Suppressor macrophage (primary cell): ENCODE measurements at regions not wholly inside any gene's neighbourhood (a gene's known extent, or its start where the extent isn't known, plus 50 kb on each side); places are given as distances from the start of the nearest gene placed in this dataset.

Source experiments
- DNase-seq, 4 experiments: peaks; one replicate each; pipeline ENCODE4 v3.0.0-alpha.2; 2020 to 2022

DNA sequence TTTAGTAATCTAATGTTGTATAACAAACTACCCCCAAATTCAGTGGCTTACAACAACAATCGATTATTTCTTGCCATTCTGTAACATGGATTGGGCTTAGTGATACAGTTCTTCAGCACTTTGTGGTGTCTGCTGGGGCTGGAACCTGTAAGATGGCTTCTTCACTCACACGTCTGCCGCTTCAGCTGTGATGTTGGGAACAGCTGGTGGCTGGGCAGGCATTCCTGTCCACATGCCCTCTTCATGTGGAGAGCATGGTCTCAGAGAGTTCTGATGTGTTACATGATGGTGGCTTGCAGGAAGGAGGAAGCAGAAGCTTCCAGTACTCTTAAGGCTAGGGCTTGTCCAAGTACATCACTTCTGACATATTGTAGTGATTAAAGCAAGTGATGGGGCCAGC, 276.9 kb downstream of the PTBP2 start:
- no peak for DNase-seq

DNA sequence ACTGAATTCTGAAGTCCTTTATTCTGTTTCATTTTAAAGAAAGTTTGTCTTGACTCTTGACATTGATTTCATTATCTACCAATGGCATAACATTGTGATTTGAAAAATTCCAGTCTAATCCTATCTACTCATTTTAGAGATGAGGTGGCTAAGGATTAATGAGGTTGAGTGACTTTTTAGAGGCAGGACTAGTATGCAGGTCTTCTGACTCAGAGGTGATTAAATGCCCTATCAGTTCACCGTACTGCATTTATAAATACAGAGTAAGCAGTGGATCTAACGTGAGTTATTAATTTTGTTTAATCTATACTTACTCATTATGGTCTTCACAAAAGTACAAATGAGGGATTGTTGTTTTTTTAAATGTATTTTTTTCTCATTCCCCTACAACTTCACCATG, 277.6 kb downstream of the PTBP2 start:
- no peak for DNase-seq

DNA sequence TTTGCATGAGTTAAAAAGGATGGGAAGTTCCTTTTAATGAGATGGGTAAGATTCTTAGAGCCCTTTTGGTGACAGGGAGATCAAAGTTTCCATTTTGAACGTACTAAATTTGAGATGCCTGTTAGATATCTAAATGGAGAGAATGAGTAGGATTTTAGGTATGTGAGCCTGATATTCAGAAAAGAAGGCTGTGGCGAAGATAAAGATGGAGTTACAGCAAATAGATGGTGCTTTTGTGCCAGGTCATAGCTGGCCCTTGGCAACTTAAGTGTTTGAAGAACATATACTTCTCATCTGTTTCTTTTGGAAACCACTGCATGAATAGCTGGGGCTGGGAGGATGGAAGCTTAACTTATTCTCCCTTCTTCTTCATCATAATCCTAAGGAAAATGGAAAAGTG, 282.5 kb downstream of the PTBP2 start:
- no peak for DNase-seq

DNA sequence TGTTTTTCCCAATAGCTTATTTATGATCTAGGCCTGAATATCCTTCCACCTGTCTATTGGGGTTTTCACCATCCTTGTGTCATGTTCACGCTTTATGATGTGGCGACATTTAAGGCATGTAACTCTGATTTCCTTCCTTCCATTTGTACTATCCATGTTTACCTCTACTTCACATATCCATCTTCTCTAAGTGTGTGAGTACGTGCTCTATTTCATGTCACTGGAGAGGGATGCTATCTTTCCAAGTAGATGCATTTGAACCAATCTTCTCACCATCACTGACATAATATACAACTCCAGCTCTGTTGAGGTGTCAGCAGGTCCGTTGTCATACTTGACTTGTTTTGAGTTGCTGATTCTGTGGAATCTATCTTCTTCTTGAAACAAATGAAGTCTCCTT, 283.2 kb downstream of the PTBP2 start:
- no peak for DNase-seq

DNA sequence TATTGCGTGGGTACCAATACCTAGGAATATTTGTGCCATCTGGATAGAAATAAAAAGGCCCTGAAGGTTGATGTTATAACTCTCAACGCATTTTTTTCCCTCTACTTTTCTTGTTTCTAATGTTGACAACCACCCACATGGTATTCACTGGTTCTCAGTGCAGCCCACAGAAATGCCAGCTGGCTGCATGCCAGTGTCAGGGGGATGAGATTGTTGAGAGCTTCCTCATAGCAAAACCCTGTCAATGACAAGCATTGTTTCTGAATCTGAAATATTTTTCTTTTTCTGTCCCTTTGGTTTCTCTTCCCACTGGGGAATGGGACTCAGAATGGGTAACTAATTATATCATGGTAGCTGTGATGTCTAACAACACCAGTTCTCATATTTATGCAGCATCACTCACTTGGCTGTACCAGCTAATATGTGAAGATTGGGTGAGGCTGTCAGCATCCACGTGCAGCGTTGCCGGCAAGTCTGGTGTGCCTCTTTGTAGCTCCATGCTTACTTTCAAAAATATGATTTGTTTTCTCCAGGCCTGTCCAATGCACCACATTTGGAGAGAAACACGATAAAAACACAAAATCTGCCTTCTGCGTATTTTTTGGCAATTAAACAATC, 284.6 kb downstream of the PTBP2 start:
- peak in 3 of 4 experiments; percentile 1 to 8 (median 5) for DNase-seq

DNA sequence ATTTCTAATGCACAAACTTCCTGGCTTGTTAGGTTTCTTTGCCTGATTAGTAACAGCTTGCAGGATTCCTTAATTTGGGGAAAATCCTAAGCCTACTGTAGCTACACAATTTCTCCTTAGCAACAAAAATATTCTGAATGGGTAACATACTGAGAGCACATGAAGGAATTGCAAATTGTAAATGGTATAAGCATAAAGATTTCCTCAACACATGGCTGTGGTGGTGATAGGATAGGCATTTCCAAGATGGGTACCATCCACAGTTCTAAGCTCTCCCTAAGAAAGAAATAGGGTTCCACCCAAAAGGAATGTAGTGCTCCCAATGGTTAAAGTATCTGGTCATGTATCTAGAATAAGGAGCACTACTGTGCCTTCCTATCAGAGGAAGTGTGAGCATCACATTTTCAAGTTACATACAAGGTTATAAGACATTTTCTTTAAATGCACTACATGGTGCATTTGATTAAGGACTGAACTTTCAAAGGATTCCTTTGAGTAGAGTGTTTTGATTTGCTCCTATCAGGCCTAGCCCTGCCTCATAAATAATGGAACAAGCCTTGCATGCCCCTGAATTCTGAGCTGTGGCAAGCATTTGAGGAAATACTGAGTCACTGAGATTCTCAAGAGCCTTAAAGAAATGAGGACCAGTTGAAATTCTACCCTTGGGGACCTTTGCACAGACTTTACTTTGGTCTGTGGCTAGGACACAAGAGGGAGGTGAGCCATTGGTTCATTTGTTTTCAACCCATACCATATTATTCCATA, 286.4 kb downstream of the PTBP2 start:
- no peak for DNase-seq

DNA sequence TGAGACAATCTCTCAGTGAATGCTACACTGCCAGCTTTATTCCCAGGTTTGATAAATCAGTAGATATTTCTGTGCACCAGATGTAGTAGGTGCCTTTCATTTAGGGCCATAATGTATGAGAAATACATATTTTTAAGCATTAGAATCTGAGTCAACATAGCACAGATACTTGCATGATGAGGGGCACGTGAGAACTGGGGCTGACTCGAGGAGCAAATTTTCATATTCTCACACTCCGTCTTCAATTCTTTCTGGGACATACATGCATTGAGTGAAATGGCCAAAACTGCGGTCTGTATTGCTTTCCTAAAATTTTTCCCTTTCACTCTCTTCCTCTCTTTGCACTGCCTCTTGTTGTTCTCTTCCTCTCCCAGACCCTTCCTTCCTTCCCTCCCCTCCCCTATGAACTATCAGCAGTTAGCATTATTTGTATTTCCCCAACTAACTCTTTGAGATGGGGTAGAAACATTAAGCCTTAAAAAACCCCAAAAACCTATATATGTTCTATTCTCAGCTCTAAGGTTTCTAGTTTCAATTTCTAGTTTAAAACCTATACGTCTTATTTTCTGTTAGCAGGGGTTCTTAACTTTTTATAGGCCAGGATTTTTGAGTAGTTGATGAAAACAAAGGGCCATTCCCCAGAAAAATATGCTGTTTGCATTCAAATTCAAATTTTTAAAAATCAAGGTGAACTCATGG, 289.1 kb downstream of the PTBP2 start:
- no peak for DNase-seq

DNA sequence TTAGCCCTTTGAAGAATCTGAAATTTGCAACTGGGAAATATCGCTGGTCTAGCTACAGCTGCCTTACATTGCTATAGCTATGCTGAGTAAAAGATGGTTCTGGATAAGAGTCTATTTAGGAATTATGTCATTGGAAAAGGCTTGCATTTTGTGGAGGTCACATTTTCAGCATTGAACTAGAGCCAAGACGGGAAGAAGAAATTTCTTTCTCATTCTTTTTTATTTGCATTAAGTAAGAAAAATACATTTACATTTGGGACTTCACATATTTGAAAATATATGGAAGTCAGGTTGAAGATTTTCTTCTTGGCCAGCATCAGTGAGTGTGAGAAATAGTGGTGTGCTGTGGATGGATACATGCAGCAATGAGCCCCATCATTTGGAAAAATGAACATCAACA, 291.6 kb downstream of the PTBP2 start:
- DNase-seq, result no peak

DNA sequence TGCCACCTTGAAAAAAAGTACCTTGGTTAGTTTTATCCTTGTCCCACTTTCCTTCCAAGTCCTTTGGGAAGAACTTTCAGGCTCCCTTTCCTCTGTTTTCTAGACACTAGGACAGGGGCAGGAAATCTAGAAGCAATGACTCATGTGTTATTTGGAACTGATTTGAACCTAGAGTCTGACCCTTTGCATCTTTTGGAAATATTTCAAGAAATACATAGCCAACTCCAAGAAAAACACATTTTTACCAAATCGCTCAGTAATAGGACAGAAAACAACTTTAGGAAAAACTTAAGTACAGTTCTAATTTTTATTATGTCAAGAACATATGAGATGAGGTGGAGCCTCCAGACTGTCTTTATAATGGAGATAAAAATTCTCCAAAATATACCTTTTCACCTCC, 292.4 kb downstream of the PTBP2 start:
- DNase-seq, result no peak

DNA sequence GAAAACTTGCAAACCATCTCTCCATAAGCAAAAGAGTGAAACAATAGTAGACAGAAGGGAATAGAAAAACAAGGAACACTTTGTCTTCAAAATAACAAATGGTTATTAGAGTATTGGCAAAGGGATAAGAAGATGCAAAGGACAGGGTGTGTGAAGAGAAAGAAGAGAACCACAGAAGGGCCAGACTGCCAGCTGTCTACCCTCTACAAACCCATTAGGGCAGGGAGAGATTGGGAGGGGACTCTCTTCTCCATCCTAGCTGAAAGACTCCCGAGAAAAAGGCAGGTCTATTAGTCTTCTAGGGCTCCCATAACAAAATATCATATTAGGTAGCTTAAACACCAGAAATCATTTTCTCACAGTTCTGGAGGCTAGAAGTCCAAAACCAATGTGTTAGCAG, 292.8 kb downstream of the PTBP2 start:
- no peak for DNase-seq

DNA sequence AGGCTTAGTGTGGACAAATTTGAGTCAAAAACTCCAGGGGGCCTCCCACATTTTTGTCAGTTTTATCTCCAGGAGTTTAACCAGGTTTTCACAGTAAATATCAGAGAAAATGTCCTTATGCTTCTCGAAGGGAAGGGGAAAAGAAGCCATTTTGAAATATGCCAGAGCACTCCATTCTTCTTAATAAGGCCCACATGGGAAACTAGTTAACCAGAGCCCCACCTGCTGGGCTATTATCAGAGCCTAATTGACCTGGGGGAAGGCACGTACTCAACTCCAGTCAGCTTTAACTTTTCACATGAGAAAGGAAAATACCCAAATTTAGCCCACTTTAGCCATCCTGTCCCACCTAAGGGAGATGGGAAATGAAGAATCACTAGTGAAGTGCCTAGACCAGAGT, 296.3 kb downstream of the PTBP2 start:
- no peak for DNase-seq
